ENCODE measurements at regions not wholly inside any gene's neighbourhood (a gene's known extent, or its start where the extent isn't known, plus 50 kb on each side); places are given as distances from the start of the nearest gene placed in this dataset.
A peak's percentile ranks its signal among the peaks of the same experiment; 100 is the strongest.

GRCh38 chr2:234189786-234190300 lies 139.3 kb downstream of the SPP2 start:
- no peak for DNase-seq (ENCODE audit: low spot score)

- DNase-seq (ENCODE audit: low spot score), result no peak
These were observed 138.7 kb downstream of the SPP2 start for GRCh38 chr2:234189230-234189629.

- DNase-seq (ENCODE audit: low spot score), result no peak
These were observed 137.2 kb downstream of the SPP2 start for GRCh38 chr2:234187646-234188174.

GRCh38 chr2:234181121-234181520 lies 130.6 kb downstream of the SPP2 start:
- DNase-seq (ENCODE audit: low spot score), result no peak

GRCh38 chr2:234179031-234179363 lies 128.5 kb downstream of the SPP2 start:
- no peak for DNase-seq (ENCODE audit: low spot score)

DNA sequence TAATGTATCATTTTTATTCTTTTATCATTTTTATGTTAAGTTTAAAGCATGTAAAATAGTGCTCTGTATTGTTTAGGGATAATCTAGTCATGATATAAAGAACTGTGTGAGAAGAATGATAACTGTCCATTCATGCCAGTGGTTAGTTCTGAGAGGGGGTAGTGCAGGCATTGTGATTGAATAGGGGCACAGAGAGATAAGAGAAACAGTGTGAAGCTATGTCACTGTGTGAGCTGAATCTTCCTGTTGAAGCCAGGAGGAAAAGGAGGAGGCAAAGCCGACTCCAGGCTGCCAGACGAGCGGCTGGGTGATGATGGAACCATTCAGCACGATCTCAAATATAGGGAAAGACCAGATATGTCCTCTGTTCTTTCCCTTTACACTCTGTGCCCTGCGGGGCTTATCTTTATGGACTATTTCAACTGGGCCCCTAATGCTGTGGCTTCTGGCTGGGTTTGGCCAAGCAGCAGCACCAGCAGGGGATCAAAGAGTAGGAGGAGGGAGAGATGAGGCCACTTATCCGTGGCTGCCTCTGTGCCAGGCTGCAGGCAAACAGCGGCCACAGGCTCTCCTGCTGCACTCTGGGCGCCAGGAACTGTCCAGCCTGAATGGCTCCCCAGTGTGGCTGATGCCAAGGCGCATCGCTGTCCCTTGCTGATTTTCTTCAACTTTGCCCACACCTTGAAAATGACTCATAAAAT lies 128.0 kb downstream of the SPP2 start:
- no peak for DNase-seq (ENCODE audit: low spot score)

GRCh38 chr2:234175649-234176048 lies 125.1 kb downstream of the SPP2 start:
- no peak for DNase-seq (ENCODE audit: low spot score)

GRCh38 chr2:234174742-234175141 lies 124.2 kb downstream of the SPP2 start:
- no peak for DNase-seq (ENCODE audit: low spot score)

DNA sequence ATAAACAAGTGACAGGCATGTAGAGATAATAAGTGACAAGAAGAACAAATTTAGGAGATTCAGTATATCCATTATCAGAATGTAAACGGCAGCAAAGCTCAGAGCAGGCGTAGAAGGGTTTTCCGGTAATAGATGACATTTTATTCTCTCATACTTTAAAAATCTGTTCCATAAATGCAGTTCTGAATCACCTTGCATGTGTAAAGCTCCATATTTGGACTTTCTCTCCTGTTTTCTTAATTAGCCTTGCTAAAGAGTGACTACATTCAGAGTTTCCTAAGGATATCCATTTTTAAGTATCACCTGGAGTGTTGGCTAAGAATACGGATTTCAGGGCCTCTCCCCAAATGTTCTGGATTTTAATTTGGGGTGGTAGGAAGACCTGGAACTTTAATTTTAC lies 122.0 kb downstream of the SPP2 start:
- no peak for DNase-seq (ENCODE audit: low spot score)

GRCh38 chr2:234172066-234172465 lies 121.6 kb downstream of the SPP2 start:
- no peak for DNase-seq (ENCODE audit: low spot score)

GRCh38 chr2:234171666-234172065 lies 121.2 kb downstream of the SPP2 start:
- no peak for DNase-seq (ENCODE audit: low spot score)

GRCh38 chr2:234169674-234170073 lies 119.2 kb downstream of the SPP2 start:
- no peak for DNase-seq (ENCODE audit: low spot score)

- peak; percentile 35 for DNase-seq (ENCODE audit: low spot score)
These were observed 118.4 kb downstream of the SPP2 start for GRCh38 chr2:234168605-234169570.

DNA sequence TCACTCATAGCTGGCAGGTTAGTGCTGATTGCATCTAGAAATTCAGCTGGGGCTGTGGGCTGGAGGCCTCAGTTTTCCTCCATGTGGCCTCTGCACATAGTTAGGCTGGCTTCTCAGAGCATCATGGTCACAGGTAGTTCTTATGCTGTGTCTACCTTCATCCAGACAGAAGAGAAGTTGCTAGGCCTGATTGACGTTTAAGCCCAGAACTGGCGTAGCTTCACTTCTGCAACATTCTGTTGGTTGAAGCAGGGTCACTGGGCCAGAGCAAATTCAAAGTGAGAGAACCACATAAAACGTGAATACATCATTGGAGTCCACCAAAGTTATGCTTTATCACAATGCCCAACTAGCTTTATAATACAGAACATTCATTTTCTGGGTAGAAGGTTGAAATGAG lies 116.0 kb downstream of the SPP2 start:
- no peak for DNase-seq (ENCODE audit: low spot score)

DNA sequence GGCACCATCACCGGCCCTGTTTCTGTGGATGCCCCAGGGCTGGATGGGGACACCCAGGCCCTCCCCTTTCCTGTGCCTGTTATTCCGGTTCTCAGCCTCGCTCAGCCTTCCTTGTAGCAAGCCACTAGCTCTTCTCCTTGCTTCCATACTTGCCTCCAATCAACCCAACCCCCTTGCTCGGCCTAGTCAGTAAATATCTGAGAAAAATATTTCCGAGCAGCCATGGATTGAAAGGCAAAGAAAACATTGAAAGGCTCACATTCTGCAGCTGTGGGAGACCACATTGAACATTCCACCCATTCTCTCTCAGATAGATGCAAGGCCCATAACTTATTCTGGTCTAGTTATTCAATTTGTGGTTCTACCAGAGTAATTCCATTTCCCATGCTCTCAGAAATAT lies 114.9 kb downstream of the SPP2 start:
- DNase-seq (ENCODE audit: low spot score), result peak; percentile 40

DNA sequence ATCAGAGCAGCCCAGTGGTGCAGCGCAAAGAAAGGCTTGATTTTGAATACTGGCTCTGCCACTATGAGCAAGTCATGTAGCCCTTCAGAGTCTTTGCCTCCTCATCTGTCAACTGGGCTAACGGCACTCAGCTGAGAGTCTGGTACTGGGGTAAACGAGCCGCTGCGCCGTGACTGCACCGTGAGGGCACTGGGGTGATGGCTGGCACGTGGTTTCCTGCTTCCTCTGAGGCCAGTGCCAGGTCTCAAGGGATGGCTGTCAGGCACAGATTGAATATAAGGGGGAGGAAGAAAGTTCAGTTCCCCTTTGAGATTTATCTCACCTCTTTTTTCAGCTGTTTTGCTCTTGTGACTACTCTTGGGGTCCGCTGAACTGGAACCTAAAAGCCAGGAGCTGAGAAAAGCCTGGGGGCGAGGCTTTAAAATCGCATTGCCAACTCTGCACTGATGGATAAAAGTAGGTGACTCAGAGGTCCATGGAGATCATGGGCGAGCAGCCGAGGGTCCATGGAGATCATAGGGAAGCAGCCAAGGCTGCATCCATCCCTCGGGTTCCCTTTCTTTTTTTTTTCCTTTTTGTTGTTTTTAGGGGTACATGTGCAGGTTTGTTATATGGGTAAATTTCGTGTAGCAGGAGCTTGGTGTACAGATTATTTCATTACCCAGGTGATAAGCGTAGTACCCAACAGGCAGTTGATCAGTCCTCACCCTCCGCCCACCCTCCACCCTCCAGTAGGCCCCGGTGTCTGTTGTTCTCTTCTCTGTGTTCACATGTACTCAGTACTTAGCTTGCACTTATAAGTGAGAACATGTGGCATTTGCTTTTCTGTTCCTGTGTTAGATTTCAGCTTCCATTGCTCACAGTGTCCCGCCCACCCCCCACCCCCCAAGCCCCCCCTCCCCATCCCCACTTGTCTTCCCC lies 114.3 kb downstream of the SPP2 start:
- DNase-seq (ENCODE audit: low spot score), result no peak

GRCh38 chr2:234163510-234164045 lies 113.1 kb downstream of the SPP2 start:
- no peak for DNase-seq (ENCODE audit: low spot score)

- DNase-seq (ENCODE audit: low spot score), result no peak
These were observed 112.4 kb downstream of the SPP2 start for GRCh38 chr2:234162861-234163260.

DNA sequence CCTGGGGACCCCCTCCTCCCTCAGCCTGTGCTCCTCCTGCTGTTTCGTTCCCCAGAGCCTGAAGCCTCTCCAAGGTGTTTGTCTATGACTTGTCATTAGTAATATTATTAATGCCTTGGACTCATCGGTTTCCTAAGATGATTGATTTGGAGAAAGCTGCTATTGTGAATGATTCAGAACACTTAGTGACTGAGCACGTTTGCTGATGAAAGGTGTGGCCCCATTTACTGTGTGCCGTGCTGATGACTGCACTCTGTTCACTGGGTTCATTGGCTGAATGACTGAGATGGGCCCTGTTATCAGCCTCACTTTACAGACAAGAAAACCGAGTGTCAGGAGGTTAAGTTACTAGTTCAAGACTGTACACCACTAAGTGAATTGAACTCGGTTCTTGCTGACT lies 111.4 kb downstream of the SPP2 start:
- no peak for DNase-seq (ENCODE audit: low spot score)

GRCh38 chr2:234158812-234159211 lies 108.3 kb downstream of the SPP2 start:
- peak; percentile 47 for DNase-seq (ENCODE audit: low spot score)

- no peak for DNase-seq (ENCODE audit: low spot score)
These were observed 107.5 kb downstream of the SPP2 start for GRCh38 chr2:234157817-234158588.

Measured in AG20443 (cell line).